GM12892 (cell line): ENCODE measurements at regions not wholly inside any gene's neighbourhood (a gene's known extent, or its start where the extent isn't known, plus 50 kb on each side); places are given as distances from the start of the nearest gene placed in this dataset.

Experiments
- POLR2A ChIP-seq: IDR thresholded peaks from 2 replicates; pipeline ENCODE4 v1.6.1; 2011; ENCODE audit warnings: low read depth, low read length, control low read depth
- POLR2AphosphoS5 ChIP-seq: IDR thresholded peaks from 2 replicates; pipeline ENCODE4 v1.6.1; 2011; ENCODE audit warnings: low read depth, low read length, control low read depth
- TAF1 ChIP-seq: IDR thresholded peaks from 2 replicates; pipeline ENCODE4 v1.6.1; 2011; ENCODE audit warnings: low read depth, mild to moderate bottlenecking, control low read depth, low read length, borderline replicate concordance

GRCh38 chr11:15903246-15903645 lies 453.1 kb downstream of the SOX6 start:
- TF ChIP-seq POLR2A, result no peak
- no peak for TF ChIP-seq TAF1
- no peak for TF ChIP-seq POLR2AphosphoS5
